ENCODE measurements at regions not wholly inside any gene's neighbourhood (a gene's known extent, or its start where the extent isn't known, plus 50 kb on each side); places are given as distances from the start of the nearest gene placed in this dataset.

DNA sequence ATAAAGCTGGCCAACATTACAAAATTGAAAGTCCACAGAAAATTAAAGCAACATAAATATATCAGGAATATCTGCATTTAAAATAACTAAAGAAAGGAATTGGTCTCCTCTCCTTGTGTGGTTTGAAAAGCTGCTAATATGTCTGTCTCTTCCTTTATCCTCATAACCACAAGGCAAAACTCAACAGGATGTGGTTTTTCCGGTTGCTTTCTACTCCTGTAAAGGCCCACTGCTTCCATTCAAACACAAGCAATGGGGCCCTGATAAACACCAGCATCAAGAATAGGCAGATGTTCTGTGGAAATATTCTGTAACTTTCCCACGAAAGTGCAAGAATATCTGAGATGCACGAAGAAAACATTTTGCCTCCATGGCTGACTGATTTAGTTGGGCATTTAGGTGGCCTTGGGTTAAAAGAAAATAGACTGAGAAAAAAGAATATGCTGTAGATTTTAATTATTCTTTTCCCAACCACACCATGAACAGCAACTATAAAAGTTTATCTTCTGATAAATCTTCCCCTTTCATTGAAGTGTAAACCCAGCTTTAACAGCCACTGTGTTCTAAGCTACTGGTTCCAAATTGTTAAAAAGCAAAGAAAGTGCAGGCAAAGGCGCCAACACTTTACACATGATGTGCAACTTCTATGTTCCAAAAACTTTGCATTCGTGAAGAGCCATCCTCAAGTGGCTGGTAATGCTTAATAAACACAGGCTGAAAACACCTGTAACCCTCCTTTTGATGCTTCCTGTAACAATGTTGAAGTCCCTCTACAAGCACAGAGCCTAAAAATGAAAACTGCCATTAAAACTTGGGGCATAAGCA lies 50.5 kb upstream of the NDST3 start:
- CTCF ChIA-PET: no interaction called here
- H3K4me2 ChIP-seq: no peak overlapping the region

DNA sequence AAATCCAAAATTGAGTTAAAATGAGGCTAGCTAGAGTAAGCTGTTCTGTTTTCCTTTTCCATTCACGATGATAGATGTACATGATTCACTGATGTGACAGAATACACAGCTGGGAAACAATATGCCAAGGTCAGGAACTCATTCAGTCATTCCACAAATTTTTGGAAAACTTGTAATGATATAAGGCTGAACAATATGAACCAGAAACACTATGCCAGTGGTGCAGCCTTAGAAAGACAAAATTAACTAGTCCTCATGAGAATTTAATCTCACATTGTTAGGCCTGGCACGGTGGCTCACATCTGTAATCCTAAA lies 50.0 kb upstream of the NDST3 start:
- Histone ChIP-seq H3K9me3 (ENCODE audit: insufficient read depth, low read depth) (no peaks in the 10 kb centered on the region), H3F3A (ENCODE audit: insufficient read depth, low read depth) (no peaks in the 10 kb centered on the region), H3K36me3 (ENCODE audit: low read depth) (no peaks in the 10 kb centered on the region), H3K27me3 (ENCODE audit: insufficient read depth, low read depth) (no peaks in the 10 kb centered on the region), H3K9me2 (ENCODE audit: insufficient read depth) (no peaks in the 10 kb centered on the region), H4K20me1 (ENCODE audit: insufficient read depth) (no peaks in the 10 kb centered on the region), H3K4me2 (no peak overlapping the region), H3K4me3 (no peak overlapping the region), H3K79me2 (ENCODE audit: low read depth) (no peaks in the 10 kb centered on the region), H3K4me1 (replicated peaks; ENCODE audit: insufficient read depth) (no peaks in the 10 kb centered on the region), H2AFZ (no peak overlapping the region), H3K27ac (no peak overlapping the region)
- DNase-seq: no peak
- no TSS peak for BruUV-seq (replicated peaks)
- intact Hi-C loops (cut with micrococcal nuclease; ENCODE audit: unreplicated experiment): no loop called here
- CTCF ChIA-PET: no interaction called here
- POLR2A ChIA-PET (ENCODE audit: unreplicated experiment): no interaction called here
- no peak for TF ChIP-seq EZH2 (IDR thresholded peaks at IDR 0.05; ENCODE audit: low read depth)
- TF ChIP-seq, protein P1, sequence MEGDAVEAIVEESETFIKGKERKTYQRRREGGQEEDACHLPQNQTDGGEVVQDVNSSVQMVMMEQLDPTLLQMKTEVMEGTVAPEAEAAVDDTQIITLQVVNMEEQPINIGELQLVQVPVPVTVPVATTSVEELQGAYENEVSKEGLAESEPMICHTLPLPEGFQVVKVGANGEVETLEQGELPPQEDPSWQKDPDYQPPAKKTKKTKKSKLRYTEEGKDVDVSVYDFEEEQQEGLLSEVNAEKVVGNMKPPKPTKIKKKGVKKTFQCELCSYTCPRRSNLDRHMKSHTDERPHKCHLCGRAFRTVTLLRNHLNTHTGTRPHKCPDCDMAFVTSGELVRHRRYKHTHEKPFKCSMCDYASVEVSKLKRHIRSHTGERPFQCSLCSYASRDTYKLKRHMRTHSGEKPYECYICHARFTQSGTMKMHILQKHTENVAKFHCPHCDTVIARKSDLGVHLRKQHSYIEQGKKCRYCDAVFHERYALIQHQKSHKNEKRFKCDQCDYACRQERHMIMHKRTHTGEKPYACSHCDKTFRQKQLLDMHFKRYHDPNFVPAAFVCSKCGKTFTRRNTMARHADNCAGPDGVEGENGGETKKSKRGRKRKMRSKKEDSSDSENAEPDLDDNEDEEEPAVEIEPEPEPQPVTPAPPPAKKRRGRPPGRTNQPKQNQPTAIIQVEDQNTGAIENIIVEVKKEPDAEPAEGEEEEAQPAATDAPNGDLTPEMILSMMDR (conservative IDR thresholded peaks at IDR 0.05): no peak

More for the DNA sequence above, 50.5 kb upstream of the NDST3 start:
- no peaks in the 10 kb centered on the region for H3K79me2 ChIP-seq (ENCODE audit: low read depth)
- H3K9me2 ChIP-seq (ENCODE audit: insufficient read depth): no peaks in the 10 kb centered on the region
- no peak overlapping the region for H2AFZ ChIP-seq
- H3F3A ChIP-seq (ENCODE audit: insufficient read depth, low read depth): no peaks in the 10 kb centered on the region
- no peaks in the 10 kb centered on the region for H4K20me1 ChIP-seq (ENCODE audit: insufficient read depth)
- H3K4me1 ChIP-seq (replicated peaks; ENCODE audit: insufficient read depth): no peaks in the 10 kb centered on the region
- no peak overlapping the region for H3K4me3 ChIP-seq
- BruUV-seq (replicated peaks): no TSS peak
- intact Hi-C loops (cut with micrococcal nuclease; ENCODE audit: unreplicated experiment): no loop called here
- POLR2A ChIA-PET (ENCODE audit: unreplicated experiment): no interaction called here
- H3K9me3 ChIP-seq (ENCODE audit: insufficient read depth, low read depth): no peaks in the 10 kb centered on the region
- no peak overlapping the region for H3K27ac ChIP-seq
- TF ChIP-seq, protein P1 (conservative IDR thresholded peaks at IDR 0.05): no peak
- no peak for TF ChIP-seq EZH2 (IDR thresholded peaks at IDR 0.05; ENCODE audit: low read depth)
- H3K36me3 ChIP-seq (ENCODE audit: low read depth): no peaks in the 10 kb centered on the region
- no peak for DNase-seq
- no peaks in the 10 kb centered on the region for H3K27me3 ChIP-seq (ENCODE audit: insufficient read depth, low read depth)

Data from PC-9 (cell line).